HCT116 (cell line): ENCODE measurements at regions not wholly inside any gene's neighbourhood (a gene's known extent, or its start where the extent isn't known, plus 50 kb on each side); places are given as distances from the start of the nearest gene placed in this dataset.

Source experiments
- ATAC-seq: fragments of 200-7000 bp; cut with Tn5 transposase; 2 replicates; pipeline ENCODE4 v1.9.1; 2020; ENCODE audit warnings: mild to moderate bottlenecking, moderate library complexity
- BruUV-seq: library from RNA; stranded (reverse); fragments of 400-500 nt; replicated peaks from 2 replicates; lab custom pipeline; 2021; lab: Mats Ljungman, UMichigan
- CTCF ChIA-PET: fragments of 300-600 bp; sonication (Branson Sonifier 250); formaldehyde crosslinking; loops from one replicate; lab custom pipeline; 2021; ENCODE audit warnings: antibody characterized with exemption; lab: Charles Lee
- POLR2A ChIA-PET: fragments of 300-600, 350-600 bp; sonication (Branson Sonifier 250); formaldehyde crosslinking; loops from one replicate; lab custom pipeline; 2021; ENCODE audit warnings: antibody characterized with exemption; lab: Charles Lee
- RAD21 ChIA-PET, 2 experiments: fragments of 300-600 bp; sonication (Branson Sonifier 250); formaldehyde crosslinking; loops; one replicate each; lab custom pipeline; 2023; ENCODE audit warnings: low total read pairs in 2 of 2; ENCODE audit not compliant: uncharacterized antibody in 2 of 2, unreplicated experiment in 2 of 2, low non-redundant PET in 1 of 2; lab: Charles Lee
- DNase-seq: peaks from one replicate; pipeline ENCODE4 v3.0.0-alpha.2; 2010; ENCODE audit warnings: low read depth, low spot score
- H2AFZ ChIP-seq: fragments of 200-600 bp; shearing (Covaris generic), sonication (generic); 2 replicates; pipeline ENCODE4 v1.6.1; 2017; ENCODE audit warnings: low read depth, mixed run types, mixed read lengths, antibody characterized with exemption, low read length; ENCODE audit not compliant: poor library complexity, severe bottlenecking
- H3K27ac ChIP-seq: 2 replicates; pipeline ENCODE4 v1.5.1; 2012; ENCODE audit warnings: low read depth, low read length
- H3K27me3 ChIP-seq: fragments of 200-600 bp; sonication (generic); 2 replicates; pipeline ENCODE4 v1.6.1; 2016; ENCODE audit warnings: mixed run types, low read length, mixed read lengths; ENCODE audit not compliant: insufficient read depth
- H3K36me3 ChIP-seq, 2 experiments: fragments of 200-500 bp in 1 of 2; fragments of 200-600 bp in 1 of 2; sonication (Bioruptor generic) in 1 of 2; sonication (generic) in 1 of 2; 2 replicates each; pipeline versions ENCODE4 v1.5.1 to v1.6.1; 2014 to 2016; ENCODE audit warnings: low read length in 2 of 2, inconsistent platforms in 1 of 2, mixed read lengths in 1 of 2, mixed run types in 1 of 2; ENCODE audit not compliant: insufficient read depth in 2 of 2, control insufficient read depth in 1 of 2
- H3K4me1 ChIP-seq, 2 experiments: fragments of 200-600 bp in 1 of 2; sonication (generic) in 1 of 2; 2 replicates each; pipeline versions ENCODE4 v1.5.1 to v1.6.1; 2012 to 2017; ENCODE audit warnings: low read length in 2 of 2, inconsistent platforms in 1 of 2, mild to moderate bottlenecking in 1 of 2, mixed read lengths in 1 of 2, mixed run types in 1 of 2, moderate library complexity in 1 of 2; ENCODE audit not compliant: insufficient read depth in 2 of 2, control insufficient read depth in 1 of 2
- H3K4me2 ChIP-seq: fragments of 200-600 bp; sonication (generic); 2 replicates; pipeline ENCODE4 v1.6.1; 2017; ENCODE audit warnings: mixed run types, low read length, mixed read lengths
- H3K4me3 ChIP-seq, 2 experiments: fragments of 200-600 bp in 1 of 2; sonication (generic) in 1 of 2; replicated peaks in 1 of 2; 2 replicates each; pipeline ENCODE4 v1.5.1; 2011 to 2016; ENCODE audit warnings: low read length in 2 of 2, control low read depth in 1 of 2, low read depth in 1 of 2, mild to moderate bottlenecking in 1 of 2, mixed read lengths in 1 of 2, mixed run types in 1 of 2
- H3K79me2 ChIP-seq: fragments of 200-600 bp; sonication (generic); 2 replicates; pipeline ENCODE4 v1.6.1; 2017; ENCODE audit warnings: mild to moderate bottlenecking, mixed run types, low read length, moderate library complexity, mixed read lengths; ENCODE audit not compliant: insufficient read depth
- H3K9ac ChIP-seq: fragments of 200-600 bp; sonication (generic); 2 replicates; pipeline ENCODE4 v1.6.1; 2016; ENCODE audit warnings: low read length, mixed read lengths
- H3K9me2 ChIP-seq: fragments of 200-600 bp; sonication (generic), shearing (Covaris generic); 2 replicates; pipeline ENCODE4 v1.6.1; 2017; ENCODE audit warnings: mixed run types, mild to moderate bottlenecking, moderate library complexity; ENCODE audit not compliant: insufficient read depth
- H3K9me3 ChIP-seq, 2 experiments: fragments of 200-500 bp in 1 of 2; fragments of 200-600 bp in 1 of 2; sonication (Bioruptor generic) in 1 of 2; sonication (generic) in 1 of 2; 2 replicates each; pipeline ENCODE4 v1.6.1; 2014 to 2017; ENCODE audit warnings: low read length in 2 of 2, mixed read lengths in 2 of 2, inconsistent platforms in 1 of 2, low read depth in 1 of 2, mild to moderate bottlenecking in 1 of 2, mixed run types in 1 of 2, moderate library complexity in 1 of 2; ENCODE audit not compliant: control insufficient read depth in 1 of 2, insufficient read depth in 1 of 2
- H4K20me1 ChIP-seq: fragments of 200-600 bp; sonication (generic), shearing (Covaris generic); 2 replicates; pipeline ENCODE4 v1.6.1; 2017; ENCODE audit warnings: mixed run types, mild to moderate bottlenecking, moderate library complexity; ENCODE audit not compliant: insufficient read depth
- CBX3 ChIP-seq: IDR thresholded peaks from 2 replicates; pipeline ENCODE4 v1.6.1; 2012; ENCODE audit warnings: low read depth
- CTCF ChIP-seq, 3 experiments: fragments of 200-600 bp in 1 of 3; sonication (generic) in 1 of 3; IDR thresholded peaks in 2 of 3; conservative IDR thresholded peaks in 1 of 3; 2 replicates each; pipeline ENCODE4 v1.5.1; 2012 to 2017; ENCODE audit warnings: low read depth in 2 of 3, low read length in 2 of 3, antibody characterized with exemption in 1 of 3, borderline replicate concordance in 1 of 3, control low read depth in 1 of 3, mild to moderate bottlenecking in 1 of 3, mixed read lengths in 1 of 3, mixed run types in 1 of 3, moderate library complexity in 1 of 3; ENCODE audit not compliant: insufficient read depth in 1 of 3
- JUND ChIP-seq: IDR thresholded peaks from 2 replicates; pipeline ENCODE4 v1.6.1; 2012
- POLR2A ChIP-seq: IDR thresholded peaks from 2 replicates; pipeline ENCODE4 v1.7.0; 2011; ENCODE audit warnings: borderline replicate concordance; ENCODE audit not compliant: insufficient read depth, insufficient read length; ENCODE audit errors: extremely low read depth
- POLR2AphosphoS5 ChIP-seq: IDR thresholded peaks from 2 replicates; pipeline ENCODE4 v1.6.1; 2011; ENCODE audit warnings: mild to moderate bottlenecking, low read depth, low read length, moderate library complexity
- RAD21 ChIP-seq: IDR thresholded peaks from 2 replicates; pipeline ENCODE4 v1.6.1; 2012; ENCODE audit warnings: low read depth, mild to moderate bottlenecking
- REST ChIP-seq: IDR thresholded peaks from 2 replicates; pipeline ENCODE4 v1.6.1; 2012; ENCODE audit warnings: low read depth
- SRF ChIP-seq: IDR thresholded peaks from 2 replicates; pipeline ENCODE4 v1.6.1; 2012; ENCODE audit warnings: low read depth
- ZFX ChIP-seq: fragments of 450-650 bp; IDR thresholded peaks from 2 replicates; pipeline ENCODE4 v1.6.1; 2017
- ZNF274 ChIP-seq: fragments of 200-500 bp; sonication (Bioruptor generic); IDR thresholded peaks from 2 replicates; pipeline ENCODE4 v1.6.1; 2014; ENCODE audit warnings: mild to moderate bottlenecking, low read depth, low read length, inconsistent platforms
- intact Hi-C: fragments of 100-400 bp; cut with micrococcal nuclease; formaldehyde crosslinking; loops from 2 replicates; pipeline ENCODE4 v1.10.0; 2022

- no peak for TF ChIP-seq REST
These were observed 99.4 kb upstream of the PUDP start (continued) for GRCh38 chrX:7247346-7247745.

- RAD21 ChIA-PET: no interaction called here
- H3K4me1 ChIP-seq: no peaks in the 10 kb centered on the region
- intact Hi-C loops: no loop called here
These were observed 96.5 kb upstream of the PUDP start for GRCh38 chrX:7244405-7244804.

More at GRCh38 chrX:7244405-7244804, 96.5 kb upstream of the PUDP start:
- Histone ChIP-seq H3K9me3 (no peaks in the 10 kb centered on the region), H2AFZ (no peak overlapping the region), H3K36me3 (no peaks in the 10 kb centered on the region)
- TF ChIP-seq CBX3 (no peak), REST (no peak), POLR2AphosphoS5 (no peak), ZNF274 (no peak), CTCF (IDR thresholded peaks at IDR 0.05 in 2 of 3, conservative IDR thresholded peaks at IDR 0.05 in 1 of 3; ENCODE audit: borderline replicate concordance in 1 of 3, insufficient read depth in 1 of 3, low read depth in 2 of 3, low read length in 2 of 3) (no peak), RAD21 (no peak), SRF (no peak), JUND (no peak), ZFX (no peak), POLR2A (no peak)
- TF ChIP-seq, all 23 proteins: peak for 0
- no TSS peak for BruUV-seq
- Histone ChIP-seq H3K4me2 (no peak overlapping the region), H3K27me3 (no peaks in the 10 kb centered on the region), H3K27ac (no peak overlapping the region), H3K4me3 (no peak overlapping the region), H4K20me1 (no peaks in the 10 kb centered on the region), H3K79me2 (no peaks in the 10 kb centered on the region), H3K9ac (no peak overlapping the region), H3K9me2 (no peaks in the 10 kb centered on the region)
- ATAC-seq (no peak), DNase-seq (no peak)
- CTCF ChIA-PET: no interaction called here
- POLR2A ChIA-PET: no interaction called here
